SU-DHL-6 (cell line): ENCODE measurements at regions not wholly inside any gene's neighbourhood (a gene's known extent, or its start where the extent isn't known, plus 50 kb on each side); places are given as distances from the start of the nearest gene placed in this dataset.

Experiments
- H2AFZ ChIP-seq: fragments of 200-600 bp; sonication (generic); 2 replicates; pipeline ENCODE4 v1.6.1; 2014; ENCODE audit warnings: low read depth, mild to moderate bottlenecking, moderate library complexity, mixed read lengths, antibody characterized with exemption, low read length; ENCODE audit not compliant: severe bottlenecking
- H3F3A ChIP-seq: fragments of 200-600 bp; shearing (Covaris generic); 2 replicates; pipeline ENCODE4 v1.6.0; 2016; ENCODE audit warnings: antibody characterized with exemption, mild to moderate bottlenecking; ENCODE audit not compliant: insufficient read depth
- H3K27ac ChIP-seq: fragments of 200-600 bp; sonication (generic); 2 replicates; pipeline ENCODE4 v1.5.1; 2016; ENCODE audit warnings: low read depth, mild to moderate bottlenecking, low read length, moderate library complexity, mixed read lengths
- H3K27me3 ChIP-seq: fragments of 200-600 bp; sonication (generic), shearing (Covaris generic); 2 replicates; pipeline ENCODE4 v1.6.0; 2014; ENCODE audit warnings: mild to moderate bottlenecking, low read length
- H3K36me3 ChIP-seq: fragments of 200-600 bp; sonication (generic); 2 replicates; pipeline ENCODE4 v1.6.1; 2014; ENCODE audit warnings: mild to moderate bottlenecking, low read length, mixed read lengths
- H3K4me2 ChIP-seq: fragments of 300-600, 200-600 bp; shearing (Covaris generic), sonication (generic); 2 replicates; pipeline ENCODE4 v1.6.0; 2014; ENCODE audit warnings: low read length, low read depth, mild to moderate bottlenecking; ENCODE audit not compliant: poor library complexity, severe bottlenecking
- H3K4me3 ChIP-seq: fragments of 200-600 bp; sonication (generic); 2 replicates; pipeline ENCODE4 v1.5.1; 2014; ENCODE audit warnings: antibody characterized with exemption, low read length, mild to moderate bottlenecking, mixed read lengths; ENCODE audit not compliant: insufficient read depth, poor library complexity, severe bottlenecking
- H3K79me2 ChIP-seq: fragments of 200-600 bp; sonication (generic); 2 replicates; pipeline ENCODE4 v1.6.1; 2014; ENCODE audit warnings: mild to moderate bottlenecking, low read length, moderate library complexity; ENCODE audit not compliant: insufficient read depth
- H3K9ac ChIP-seq: fragments of 200-600 bp; sonication (generic); 2 replicates; pipeline ENCODE4 v1.7.0; 2014; ENCODE audit warnings: mild to moderate bottlenecking, low read length
- H3K9me2 ChIP-seq: fragments of 200-600 bp; sonication (generic); replicated peaks from 2 replicates; pipeline ENCODE4 v1.6.1; 2014; ENCODE audit warnings: low read length; ENCODE audit not compliant: insufficient read depth
- H3K9me3 ChIP-seq: fragments of 200-600 bp; sonication (generic); 2 replicates; pipeline ENCODE4 v1.6.1; 2014; ENCODE audit warnings: low read length, mixed read lengths; ENCODE audit not compliant: insufficient read depth
- H4K20me1 ChIP-seq: fragments of 200-600 bp; sonication (generic); 2 replicates; pipeline ENCODE4 v1.6.1; 2014; ENCODE audit warnings: low read depth, mild to moderate bottlenecking, antibody characterized with exemption, low read length, moderate library complexity, mixed read lengths
- CTCF ChIP-seq: fragments of 200-600 bp; sonication (generic); IDR thresholded peaks from one replicate; pipeline ENCODE4 v1.5.1; 2017; ENCODE audit warnings: antibody characterized with exemption, mild to moderate bottlenecking, low read length, moderate library complexity; ENCODE audit not compliant: insufficient read depth, poor library complexity, severe bottlenecking
- EZH2phosphoT487 ChIP-seq: fragments of 200-600 bp; sonication (generic), shearing (Covaris generic); conservative IDR thresholded peaks from 2 replicates; pipeline ENCODE4 v1.6.1; 2018; ENCODE audit warnings: mild to moderate bottlenecking, antibody characterized with exemption, low read length, moderate library complexity, mixed read lengths

- H3K9ac ChIP-seq, result no peak overlapping the region
- H3K9me2 ChIP-seq, result no peaks in the 10 kb centered on the region
- no peak overlapping the region for H3K4me3 ChIP-seq
- TF ChIP-seq EZH2phosphoT487 (no peak), CTCF (no peak)
- no peaks in the 10 kb centered on the region for H4K20me1 ChIP-seq
- H3K27ac ChIP-seq, result no peak overlapping the region
- no peak overlapping the region for H3K4me2 ChIP-seq
- no peaks in the 10 kb centered on the region for H3F3A ChIP-seq
- H3K9me3 ChIP-seq, result no peaks in the 10 kb centered on the region
- H3K79me2 ChIP-seq, result no peaks in the 10 kb centered on the region
- H2AFZ ChIP-seq, result no peak overlapping the region
- H3K27me3 ChIP-seq, result no peaks in the 10 kb centered on the region
- H3K36me3 ChIP-seq, result no peaks in the 10 kb centered on the region
Measured at GRCh38 chrX:2581296-2581695, 80.5 kb upstream of the DHRSX start.

GRCh38 chrX:2578864-2579263 lies 78.1 kb upstream of the DHRSX start:
- Histone ChIP-seq H3K4me2 (no peak overlapping the region), H3F3A (no peaks in the 10 kb centered on the region)

GRCh38 chrX:2577844-2578466 lies 77.2 kb upstream of the DHRSX start:
- TF ChIP-seq EZH2phosphoT487 (no peak), CTCF (no peak)
- Histone ChIP-seq H3K79me2 (no peaks in the 10 kb centered on the region), H4K20me1 (no peaks in the 10 kb centered on the region), H3F3A (no peaks in the 10 kb centered on the region), H3K9me3 (no peaks in the 10 kb centered on the region), H3K27ac (no peak overlapping the region), H3K4me3 (no peak overlapping the region), H3K27me3 (no peaks in the 10 kb centered on the region), H3K36me3 (no peaks in the 10 kb centered on the region), H3K9me2 (no peaks in the 10 kb centered on the region), H2AFZ (no peak overlapping the region), H3K9ac (no peak overlapping the region), H3K4me2 (no peak overlapping the region)

More at GRCh38 chrX:2578864-2579263, 78.1 kb upstream of the DHRSX start:
- H3K4me3 ChIP-seq, result no peak overlapping the region
- H3K27me3 ChIP-seq, result no peaks in the 10 kb centered on the region
- TF ChIP-seq EZH2phosphoT487, result no peak
- no peak for TF ChIP-seq CTCF
- H4K20me1 ChIP-seq, result no peaks in the 10 kb centered on the region
- H2AFZ ChIP-seq, result no peak overlapping the region
- H3K9me3 ChIP-seq, result no peaks in the 10 kb centered on the region
- H3K9ac ChIP-seq, result no peak overlapping the region
- no peak overlapping the region for H3K27ac ChIP-seq
- no peaks in the 10 kb centered on the region for H3K79me2 ChIP-seq
- H3K36me3 ChIP-seq, result no peaks in the 10 kb centered on the region
- H3K9me2 ChIP-seq, result no peaks in the 10 kb centered on the region
